Caco-2 (cell line): ENCODE measurements at regions not wholly inside any gene's neighbourhood (a gene's known extent, or its start where the extent isn't known, plus 50 kb on each side); places are given as distances from the start of the nearest gene placed in this dataset.

Experiments
- BruUV-seq: library from RNA; stranded (reverse); fragments of 400-500 nt; replicated peaks from 2 replicates; lab custom pipeline; 2021; lab: Mats Ljungman, UMichigan
- CTCF ChIA-PET: fragments of 300-600 bp; sonication (Branson Sonifier 250); formaldehyde crosslinking; loops from one replicate; lab custom pipeline; 2022; ENCODE audit warnings: antibody characterized with exemption; lab: Charles Lee
- POLR2A ChIA-PET: fragments of 300-600 bp; sonication (Branson Sonifier 250); formaldehyde crosslinking; loops from one replicate; lab custom pipeline; 2022; ENCODE audit warnings: antibody characterized with exemption; lab: Charles Lee
- DNase-seq, 2 experiments: peaks; one replicate each; pipeline versions ENCODE4 v3.0.0 to v3.0.0-alpha.2; 2020 to 2022
- H3K27me3 ChIP-seq: replicated peaks from 2 replicates; pipeline ENCODE4 v1.6.0; 2011; ENCODE audit warnings: low read length; ENCODE audit not compliant: control insufficient read depth, insufficient read depth
- H3K36me3 ChIP-seq: 2 replicates; pipeline ENCODE4 v1.5.1; 2011; ENCODE audit warnings: low read length; ENCODE audit not compliant: control insufficient read depth, insufficient read depth
- H3K4me1 ChIP-seq: fragments of 250-450 bp; sonication (Bioruptor Pico); 2 replicates; pipeline ENCODE4 v1.5.1; 2020; ENCODE audit warnings: mild to moderate bottlenecking
- H3K4me3 ChIP-seq: 2 replicates; pipeline ENCODE4 v1.5.1; 2011; ENCODE audit warnings: low read depth, mild to moderate bottlenecking, control low read depth, low read length
- H3K9me3 ChIP-seq: fragments of 250-450 bp; sonication (Bioruptor Pico); 2 replicates; pipeline ENCODE4 v1.5.1; 2020; ENCODE audit warnings: mild to moderate bottlenecking, moderate library complexity
- H3K27ac Mint-ChIP-seq: one replicate; pipeline ENCODE4 v1.8.0; 2022; ENCODE audit warnings: mixed read lengths; ENCODE audit not compliant: unreplicated experiment
- H3K27me3 Mint-ChIP-seq: one replicate; pipeline ENCODE4 v1.8.0; 2022; ENCODE audit warnings: mixed read lengths; ENCODE audit not compliant: insufficient read depth, unreplicated experiment
- H3K36me3 Mint-ChIP-seq: one replicate; pipeline ENCODE4 v1.8.0; 2022; ENCODE audit warnings: mild to moderate bottlenecking, mixed read lengths; ENCODE audit not compliant: insufficient read depth, unreplicated experiment
- H3K4me1 Mint-ChIP-seq: one replicate; pipeline ENCODE4 v1.8.0; 2022; ENCODE audit warnings: low read depth, mixed read lengths; ENCODE audit not compliant: unreplicated experiment
- H3K4me3 Mint-ChIP-seq: one replicate; pipeline ENCODE4 v1.8.0; 2022; ENCODE audit warnings: mild to moderate bottlenecking, moderate library complexity, mixed read lengths; ENCODE audit not compliant: unreplicated experiment
- H3K9me3 Mint-ChIP-seq: one replicate; pipeline ENCODE4 v1.8.0; 2022; ENCODE audit warnings: mixed read lengths; ENCODE audit not compliant: unreplicated experiment
- intact Hi-C: fragments of 100-400 bp; cut with micrococcal nuclease; formaldehyde crosslinking; loops from one replicate; pipeline ENCODE4 v1.10.0; 2022; ENCODE audit not compliant: unreplicated experiment
- TF ChIP-seq, protein P1 (sequence below), 2 experiments: fragments of 200-600 bp in 1 of 2; IDR thresholded peaks; 1 replicate in 1 of 2; 2 replicates in 1 of 2; pipeline versions ENCODE4 v1.5.1 to v1.8.0; 2011 to 2022; ENCODE audit warnings: antibody characterized with exemption in 1 of 2, control low read depth in 1 of 2, inconsistent platforms in 1 of 2, low read depth in 1 of 2, low read length in 1 of 2, mild to moderate bottlenecking in 1 of 2, moderate library complexity in 1 of 2; ENCODE audit not compliant: insufficient read depth in 1 of 2, severe bottlenecking in 1 of 2, unreplicated experiment in 1 of 2

DNA sequence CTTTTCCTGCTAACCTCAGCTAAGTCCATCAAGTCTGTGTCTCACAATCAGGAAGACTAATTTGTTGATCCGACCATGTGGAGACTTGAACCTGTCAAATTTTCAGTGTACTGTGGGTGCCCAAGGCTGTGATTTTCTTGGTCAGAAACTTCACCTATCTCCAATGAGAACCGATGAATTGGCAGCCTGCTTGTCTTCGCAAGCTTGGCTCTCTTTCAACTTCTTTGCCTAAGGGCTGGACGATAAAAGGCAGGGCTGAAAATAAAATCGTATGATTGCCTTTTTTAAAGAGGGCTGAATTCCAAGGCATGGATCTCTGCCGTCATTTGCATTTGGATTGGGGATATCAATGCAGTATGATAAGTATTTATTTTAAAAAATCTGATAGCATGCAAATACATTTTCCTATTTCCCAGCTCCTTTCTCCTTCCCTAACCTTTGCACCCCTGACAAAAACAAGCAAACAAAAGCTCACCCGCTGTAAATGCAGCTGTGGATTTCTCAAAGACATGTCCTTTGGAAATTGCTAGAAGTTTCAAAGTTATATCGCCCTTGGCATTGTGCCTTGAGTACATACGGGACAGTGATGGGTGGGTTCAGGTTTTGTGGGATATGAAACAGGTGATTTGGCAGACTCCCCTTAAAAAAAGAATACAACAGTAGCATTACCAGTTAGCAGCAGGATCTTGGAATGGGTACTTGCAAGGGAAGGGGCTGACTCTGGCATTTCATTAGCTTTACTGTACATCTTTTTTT lies 80.6 kb downstream of the NPTX2 start:
- Mint-ChIP-seq H3K9me3 (peaks cover 32% of the 10 kb centered on the region), H3K4me3 (no peak overlapping the region), H3K4me1 (no peaks in the 10 kb centered on the region), H3K36me3 (no peaks in the 10 kb centered on the region), H3K27me3 (peaks cover 8% of the 10 kb centered on the region), H3K27ac (no peak overlapping the region)
- Histone ChIP-seq H3K4me1 (no peaks in the 10 kb centered on the region), H3K36me3 (no peaks in the 10 kb centered on the region), H3K9me3 (no peaks in the 10 kb centered on the region), H3K4me3 (no peak overlapping the region), H3K27me3 (no peaks in the 10 kb centered on the region)
- TF ChIP-seq, protein P1, sequence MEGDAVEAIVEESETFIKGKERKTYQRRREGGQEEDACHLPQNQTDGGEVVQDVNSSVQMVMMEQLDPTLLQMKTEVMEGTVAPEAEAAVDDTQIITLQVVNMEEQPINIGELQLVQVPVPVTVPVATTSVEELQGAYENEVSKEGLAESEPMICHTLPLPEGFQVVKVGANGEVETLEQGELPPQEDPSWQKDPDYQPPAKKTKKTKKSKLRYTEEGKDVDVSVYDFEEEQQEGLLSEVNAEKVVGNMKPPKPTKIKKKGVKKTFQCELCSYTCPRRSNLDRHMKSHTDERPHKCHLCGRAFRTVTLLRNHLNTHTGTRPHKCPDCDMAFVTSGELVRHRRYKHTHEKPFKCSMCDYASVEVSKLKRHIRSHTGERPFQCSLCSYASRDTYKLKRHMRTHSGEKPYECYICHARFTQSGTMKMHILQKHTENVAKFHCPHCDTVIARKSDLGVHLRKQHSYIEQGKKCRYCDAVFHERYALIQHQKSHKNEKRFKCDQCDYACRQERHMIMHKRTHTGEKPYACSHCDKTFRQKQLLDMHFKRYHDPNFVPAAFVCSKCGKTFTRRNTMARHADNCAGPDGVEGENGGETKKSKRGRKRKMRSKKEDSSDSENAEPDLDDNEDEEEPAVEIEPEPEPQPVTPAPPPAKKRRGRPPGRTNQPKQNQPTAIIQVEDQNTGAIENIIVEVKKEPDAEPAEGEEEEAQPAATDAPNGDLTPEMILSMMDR (IDR thresholded peaks at IDR 0.05; ENCODE audit: insufficient read depth in 1 of 2, low read depth in 1 of 2, low read length in 1 of 2, severe bottlenecking in 1 of 2, unreplicated experiment in 1 of 2), result no peak
- ChIA-PET CTCF (no interaction called here), POLR2A (no interaction called here)
- intact Hi-C loops, result no loop called here
- DNase-seq, result no peak
- no TSS peak for BruUV-seq

DNA sequence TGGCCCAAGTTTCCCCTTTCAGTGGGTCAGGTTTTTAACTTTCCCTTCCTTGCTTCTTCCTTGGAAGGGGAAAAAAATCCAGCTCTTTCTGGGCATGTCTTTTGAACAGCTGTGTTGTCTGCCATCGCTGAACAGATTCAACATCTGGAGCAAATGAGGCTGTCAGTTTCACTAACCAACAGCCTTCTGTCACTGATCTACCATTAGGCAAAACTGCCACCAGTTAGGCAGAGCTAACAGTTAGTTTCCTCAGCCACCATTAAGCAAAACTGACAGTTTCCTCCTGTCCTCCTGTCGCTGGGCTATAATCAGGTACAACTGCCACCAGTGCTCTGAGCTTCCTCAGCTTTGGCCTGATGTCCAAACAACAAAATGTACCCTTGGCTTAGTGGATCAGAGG lies 81.9 kb downstream of the NPTX2 start:
- intact Hi-C loops, result no loop called here
- no peak overlapping the region for H3K4me3 Mint-ChIP-seq
- Histone ChIP-seq H3K4me3 (no peak overlapping the region), H3K4me1 (no peaks in the 10 kb centered on the region), H3K9me3 (no peaks in the 10 kb centered on the region), H3K27me3 (no peaks in the 10 kb centered on the region), H3K36me3 (no peaks in the 10 kb centered on the region)
- peaks cover 32% of the 10 kb centered on the region for H3K9me3 Mint-ChIP-seq
- no TSS peak for BruUV-seq
- ChIA-PET CTCF (interaction anchor here (0.7 kb wide), 1 partner anchor 13 kb away, joined by 3 read pairs; no protein-coding TSS in a partner anchor), POLR2A (no interaction called here)
- H3K27me3 Mint-ChIP-seq, result peaks cover 8% of the 10 kb centered on the region
- H3K27ac Mint-ChIP-seq, result no peak overlapping the region
- H3K36me3 Mint-ChIP-seq, result no peaks in the 10 kb centered on the region
- H3K4me1 Mint-ChIP-seq, result no peaks in the 10 kb centered on the region
- TF ChIP-seq, protein P1 (IDR thresholded peaks at IDR 0.05; ENCODE audit: insufficient read depth in 1 of 2, low read depth in 1 of 2, low read length in 1 of 2, severe bottlenecking in 1 of 2, unreplicated experiment in 1 of 2), result no peak
- no peak for DNase-seq

DNA sequence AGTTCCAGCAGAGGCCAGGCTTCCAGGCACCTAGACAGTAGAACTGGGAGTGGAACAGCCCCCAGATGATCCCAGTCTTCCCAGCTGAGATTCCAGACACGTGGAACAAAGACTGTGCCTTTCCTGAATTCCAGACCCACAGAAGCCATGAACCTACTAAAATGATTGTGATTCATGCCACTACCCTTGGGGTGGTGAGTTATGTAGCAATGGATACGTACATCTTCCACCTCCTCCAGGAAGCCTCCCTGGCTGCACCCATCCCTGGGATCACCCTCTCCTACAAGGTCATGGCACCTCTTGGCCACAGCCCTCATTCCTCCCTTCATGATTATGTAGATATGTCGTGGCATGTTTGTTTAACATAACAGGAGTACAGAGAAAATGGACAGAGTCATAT lies 83.4 kb downstream of the NPTX2 start:
- no peaks in the 10 kb centered on the region for H3K36me3 Mint-ChIP-seq

More for the DNA sequence above, 83.4 kb downstream of the NPTX2 start:
- no peaks in the 10 kb centered on the region for H3K4me1 Mint-ChIP-seq
- no TSS peak for BruUV-seq
- DNase-seq, result no peak
- peaks cover 26% of the 10 kb centered on the region for H3K9me3 Mint-ChIP-seq
- Histone ChIP-seq H3K36me3 (no peaks in the 10 kb centered on the region), H3K9me3 (no peaks in the 10 kb centered on the region), H3K4me1 (no peaks in the 10 kb centered on the region), H3K4me3 (no peak overlapping the region), H3K27me3 (no peaks in the 10 kb centered on the region)
- CTCF ChIA-PET, result no interaction called here
- peaks cover 13% of the 10 kb centered on the region for H3K27me3 Mint-ChIP-seq
- no peak overlapping the region for H3K4me3 Mint-ChIP-seq
- H3K27ac Mint-ChIP-seq, result no peak overlapping the region
- POLR2A ChIA-PET, result no interaction called here
- TF ChIP-seq, protein P1 (IDR thresholded peaks at IDR 0.05; ENCODE audit: insufficient read depth in 1 of 2, low read depth in 1 of 2, low read length in 1 of 2, severe bottlenecking in 1 of 2, unreplicated experiment in 1 of 2), result no peak
- intact Hi-C loops, result no loop called here
